ENCODE measurements at regions not wholly inside any gene's neighbourhood (a gene's known extent, or its start where the extent isn't known, plus 50 kb on each side); places are given as distances from the start of the nearest gene placed in this dataset.

- no peaks in the 10 kb centered on the region for H3K36me3 ChIP-seq (ENCODE audit: control insufficient read depth in 1 of 2, insufficient read depth in 2 of 2, low read length in 2 of 2)
- DNase-seq (ENCODE audit: low read depth, low spot score) (no peak), ATAC-seq (no peak)
- H3K9me3 ChIP-seq (ENCODE audit: control insufficient read depth in 1 of 2, insufficient read depth in 1 of 2, low read depth in 1 of 2, low read length in 2 of 2), result no peaks in the 10 kb centered on the region
- intact Hi-C loops (cut with micrococcal nuclease), result no loop called here
- ChIA-PET RAD21 (ENCODE audit: low non-redundant PET in 1 of 2, low total read pairs in 2 of 2, uncharacterized antibody in 2 of 2, unreplicated experiment in 2 of 2) (no interaction called here), POLR2A (no interaction called here), CTCF (no interaction called here)
- H3K79me2 ChIP-seq (ENCODE audit: insufficient read depth, low read length), result no peaks in the 10 kb centered on the region
- H3K27me3 ChIP-seq (ENCODE audit: insufficient read depth, low read length), result no peaks in the 10 kb centered on the region
- H3K4me2 ChIP-seq (ENCODE audit: low read length), result no peak overlapping the region
- H3K27ac ChIP-seq (ENCODE audit: low read depth, low read length), result no peak overlapping the region
- no peak overlapping the region for H3K9ac ChIP-seq (ENCODE audit: low read length)
- H3K9me2 ChIP-seq (ENCODE audit: insufficient read depth), result no peaks in the 10 kb centered on the region
- BruUV-seq (replicated peaks), result no TSS peak
- H3K4me3 ChIP-seq (replicated peaks in 1 of 2; ENCODE audit: low read depth in 1 of 2, low read length in 2 of 2), result no peak overlapping the region
- H3K4me1 ChIP-seq (ENCODE audit: control insufficient read depth in 1 of 2, insufficient read depth in 2 of 2, low read length in 2 of 2), result no peaks in the 10 kb centered on the region
- H4K20me1 ChIP-seq (ENCODE audit: insufficient read depth), result no peaks in the 10 kb centered on the region
- TF ChIP-seq CTCF (IDR thresholded peaks at IDR 0.05 in 2 of 3, conservative IDR thresholded peaks at IDR 0.05 in 1 of 3; ENCODE audit: borderline replicate concordance in 1 of 3, insufficient read depth in 1 of 3, low read depth in 2 of 3, low read length in 2 of 3) (no peak), MAX (IDR thresholded peaks at IDR 0.05) (no peak), ZNF274 (IDR thresholded peaks at IDR 0.05; ENCODE audit: low read depth, low read length) (no peak), SIN3A (IDR thresholded peaks at IDR 0.05; ENCODE audit: low read depth) (no peak), POLR2AphosphoS5 (IDR thresholded peaks at IDR 0.05; ENCODE audit: low read depth, low read length) (no peak), ELF1 (IDR thresholded peaks at IDR 0.05; ENCODE audit: borderline replicate concordance, low read depth) (no peak), ZBTB33 (IDR thresholded peaks at IDR 0.05; ENCODE audit: extremely low read depth, insufficient replicate concordance, low read length) (no peak), TCF7L2 (IDR thresholded peaks at IDR 0.05; ENCODE audit: borderline replicate concordance, extremely low read depth, insufficient read depth, insufficient read length) (no peak), EZH2phosphoT487 (IDR thresholded peaks at IDR 0.05; ENCODE audit: borderline replicate concordance) (no peak), ATF3 (IDR thresholded peaks at IDR 0.05) (no peak), REST (IDR thresholded peaks at IDR 0.05; ENCODE audit: low read depth) (no peak), FOSL1 (IDR thresholded peaks at IDR 0.05; ENCODE audit: low read depth) (no peak), JUND (IDR thresholded peaks at IDR 0.05) (no peak), EGR1 (IDR thresholded peaks at IDR 0.05; ENCODE audit: low read depth) (no peak), POLR2A (IDR thresholded peaks at IDR 0.05; ENCODE audit: borderline replicate concordance, extremely low read depth, insufficient read depth, insufficient read length) (no peak), YY1 (IDR thresholded peaks at IDR 0.05; ENCODE audit: extremely low read depth, insufficient replicate concordance, low read depth, low read length) (no peak), CBX3 (IDR thresholded peaks at IDR 0.05; ENCODE audit: low read depth) (no peak), EZH2 (IDR thresholded peaks at IDR 0.05) (no peak), SRF (IDR thresholded peaks at IDR 0.05; ENCODE audit: low read depth) (no peak)
- H2AFZ ChIP-seq (ENCODE audit: low read depth, low read length, poor library complexity, severe bottlenecking), result no peak overlapping the region
Observed at GRCh38 chr2:21231985-21232384, 108.2 kb downstream of the TDRD15 start.
